CD14-positive monocyte (primary cell): ENCODE measurements at regions not wholly inside any gene's neighbourhood (a gene's known extent, or its start where the extent isn't known, plus 50 kb on each side); places are given as distances from the start of the nearest gene placed in this dataset.

ENCODE experiments used
- DNase-seq, 3 donors: peaks; one replicate each; pipeline ENCODE4 v3.0.0-alpha.2; 2011 to 2022
- H2AFZ ChIP-seq: 2 replicates; pipeline ENCODE4 v1.6.0; 2012; ENCODE audit warnings: mild to moderate bottlenecking, low read depth, low read length, inconsistent platforms; ENCODE audit not compliant: insufficient read depth, poor library complexity, severe bottlenecking
- H3K27ac ChIP-seq, 2 donors: 1 replicate in 1 of 2; 2 replicates in 1 of 2; pipeline ENCODE4 v1.5.1; 2012 to 2013; ENCODE audit warnings: low read length in 2 of 2, control low read depth in 1 of 2, inconsistent platforms in 1 of 2, low read depth in 1 of 2, mild to moderate bottlenecking in 1 of 2
- H3K27me3 ChIP-seq, 2 donors: one replicate each; pipeline versions ENCODE4 v1.6.0 to v1.6.1; 2011 to 2013; ENCODE audit warnings: low read length in 2 of 2; ENCODE audit not compliant: control insufficient read depth in 2 of 2, insufficient read depth in 2 of 2
- H3K36me3 ChIP-seq, 2 donors: replicated peaks in 1 of 2; 1 replicate in 1 of 2; 2 replicates in 1 of 2; pipeline versions ENCODE4 v1.5.1 to v1.6.1; 2012 to 2013; ENCODE audit warnings: low read length in 2 of 2, control low read depth in 1 of 2, inconsistent platforms in 1 of 2, mild to moderate bottlenecking in 1 of 2; ENCODE audit not compliant: insufficient read depth in 2 of 2, control insufficient read depth in 1 of 2
- H3K4me1 ChIP-seq, 2 donors: 1 replicate in 1 of 2; 2 replicates in 1 of 2; pipeline versions ENCODE4 v1.5.1 to v1.6.1; 2012 to 2013; ENCODE audit warnings: low read length in 2 of 2, control low read depth in 1 of 2, inconsistent platforms in 1 of 2, mild to moderate bottlenecking in 1 of 2, moderate library complexity in 1 of 2; ENCODE audit not compliant: insufficient read depth in 2 of 2, control insufficient read depth in 1 of 2
- H3K4me2 ChIP-seq: replicated peaks from 2 replicates; pipeline ENCODE3; 2012; ENCODE audit warnings: low read length, moderate library complexity, mild to moderate bottlenecking; ENCODE audit not compliant: poor library complexity, severe bottlenecking; ENCODE audit errors: extremely low read depth
- H3K4me3 ChIP-seq, 3 experiments: fragments of 200-600 bp in 1 of 3; sonication (generic) in 1 of 3; replicated peaks in 1 of 3; 1 replicate in 2 of 3; 2 replicates in 1 of 3; pipeline ENCODE4 v1.5.1; 2011 to 2013; ENCODE audit warnings: low read length in 3 of 3, mild to moderate bottlenecking in 3 of 3, control low read depth in 2 of 3, low read depth in 2 of 3, inconsistent platforms in 1 of 3, moderate library complexity in 1 of 3
- H3K79me2 ChIP-seq: 2 replicates; pipeline ENCODE4 v1.6.0; 2012; ENCODE audit warnings: mild to moderate bottlenecking, control low read depth, inconsistent platforms, low read length, moderate library complexity; ENCODE audit not compliant: insufficient read depth
- H3K9ac ChIP-seq: 2 replicates; pipeline ENCODE4 v1.6.0; 2017; ENCODE audit warnings: low read length, mild to moderate bottlenecking; ENCODE audit not compliant: insufficient read depth, poor library complexity, severe bottlenecking
- H3K9me3 ChIP-seq, 2 donors: replicated peaks in 1 of 2; 1 replicate in 1 of 2; 2 replicates in 1 of 2; pipeline versions ENCODE4 v1.5.1 to v1.6.1; 2012 to 2013; ENCODE audit warnings: low read length in 2 of 2, control low read depth in 1 of 2; ENCODE audit not compliant: control insufficient read depth in 1 of 2, insufficient read depth in 1 of 2
- H4K20me1 ChIP-seq: 2 replicates; pipeline ENCODE4 v1.6.0; 2012; ENCODE audit warnings: mild to moderate bottlenecking, low read length, control low read depth, moderate library complexity; ENCODE audit not compliant: insufficient read depth
- H3K27ac Mint-ChIP-seq, 7 donors: one replicate each; pipeline ENCODE4 v1.8.0; 2020; ENCODE audit warnings: mild to moderate bottlenecking in 7 of 7, mixed read lengths in 7 of 7, moderate library complexity in 6 of 7, inconsistent platforms in 2 of 7
- H3K27me3 Mint-ChIP-seq, 3 donors: one replicate each; pipeline ENCODE4 v1.8.0; 2021 to 2022; ENCODE audit warnings: low read depth in 3 of 3, mild to moderate bottlenecking in 3 of 3, mixed read lengths in 3 of 3, moderate library complexity in 3 of 3, inconsistent platforms in 1 of 3
- H3K36me3 Mint-ChIP-seq, 2 donors: one replicate each; pipeline ENCODE4 v1.8.0; 2020; ENCODE audit warnings: mixed read lengths in 2 of 2, inconsistent platforms in 1 of 2, mild to moderate bottlenecking in 1 of 2
- H3K4me1 Mint-ChIP-seq: one replicate; pipeline ENCODE4 v1.8.0; 2020; ENCODE audit warnings: mild to moderate bottlenecking, mixed read lengths
- H3K4me3 Mint-ChIP-seq, 2 donors: one replicate each; pipeline ENCODE4 v1.8.0; 2020; ENCODE audit warnings: mild to moderate bottlenecking in 2 of 2, mixed read lengths in 2 of 2, moderate library complexity in 1 of 2
- H3K9me3 Mint-ChIP-seq, 7 donors: one replicate each; pipeline ENCODE4 v1.8.0; 2020 to 2022; ENCODE audit warnings: mixed read lengths in 7 of 7, mild to moderate bottlenecking in 6 of 7, moderate library complexity in 6 of 7, inconsistent platforms in 2 of 7
- CTCF ChIP-seq: fragments of 200-600 bp; IDR thresholded peaks from one replicate; pipeline ENCODE4 v1.8.0; 2022; ENCODE audit warnings: antibody characterized with exemption, mild to moderate bottlenecking
- WGBS: methylation state at CpG from one replicate; pipeline ENCODE4 v1.1.5; 2013; ENCODE audit warnings: missing lambda C conversion rate; ENCODE audit not compliant: insufficient coverage; 5-methylcytosine and 5-hydroxymethylcytosine counted together
- intact Hi-C, 2 donors: fragments of 100-400 bp; cut with micrococcal nuclease; formaldehyde crosslinking; loops; one replicate each; pipeline versions ENCODE4 v1.15.0 to v1.15.1; 2023

- Mint-ChIP-seq H3K27me3 (peaks cover 8 to 31% (median 22%) of the 10 kb centered on the region in 3 donors), H3K27ac (no peak overlapping the region), H3K4me3 (no peak overlapping the region), H3K9me3 (peaks cover 0 to 10% (median 3%) of the 10 kb centered on the region in 7 donors), H3K36me3 (no peaks in the 10 kb centered on the region), H3K4me1 (no peaks in the 10 kb centered on the region)
- peaks cover 16 to 25% of the 10 kb centered on the region in 2 donors for H3K27me3 ChIP-seq
- intact Hi-C loops = no loop called here
- H3K9me3 ChIP-seq = no peaks in the 10 kb centered on the region
- no peaks in the 10 kb centered on the region for H3K36me3 ChIP-seq
- no peak overlapping the region for H3K9ac ChIP-seq
- H2AFZ ChIP-seq = no peak overlapping the region
- H3K79me2 ChIP-seq = no peaks in the 10 kb centered on the region
- H3K4me3 ChIP-seq = no peak overlapping the region
- TF ChIP-seq CTCF = no peak
- no peak overlapping the region for H3K27ac ChIP-seq
- DNase-seq = no peak
- WGBS = no CpG with 5 or more reads among the region's 1 CpG
- no peaks in the 10 kb centered on the region for H3K4me1 ChIP-seq
- H4K20me1 ChIP-seq = no peaks in the 10 kb centered on the region
- H3K4me2 ChIP-seq = no peak overlapping the region
Observed at GRCh38 chr2:156896294-156896693, 361.2 kb upstream of the GALNT5 start.

GRCh38 chr2:156897548-156897947, 360.0 kb upstream of the GALNT5 start:
- intact Hi-C loops = no loop called here
- H3K4me3 ChIP-seq = no peak overlapping the region
- no peak overlapping the region for H3K27ac Mint-ChIP-seq
- no peaks in the 10 kb centered on the region for H3K79me2 ChIP-seq
- peaks cover 8 to 24% (median 16%) of the 10 kb centered on the region in 3 donors for H3K27me3 Mint-ChIP-seq
- H3K9ac ChIP-seq = no peak overlapping the region
- TF ChIP-seq CTCF = no peak
- H3K27ac ChIP-seq = no peak overlapping the region
- no peak overlapping the region for H3K4me2 ChIP-seq
- H3K36me3 ChIP-seq = no peaks in the 10 kb centered on the region
- no peaks in the 10 kb centered on the region for H3K4me1 ChIP-seq
- no peaks in the 10 kb centered on the region for H4K20me1 ChIP-seq
- H3K36me3 Mint-ChIP-seq = no peaks in the 10 kb centered on the region
- no peak overlapping the region for H3K4me3 Mint-ChIP-seq
- H3K27me3 ChIP-seq = peaks cover 11 to 21% of the 10 kb centered on the region in 2 donors
- H3K9me3 ChIP-seq = no peaks in the 10 kb centered on the region
- no peak overlapping the region for H2AFZ ChIP-seq
- no peaks in the 10 kb centered on the region for H3K4me1 Mint-ChIP-seq
- peaks cover 0 to 10% (median 3%) of the 10 kb centered on the region in 7 donors for H3K9me3 Mint-ChIP-seq
- DNase-seq = no peak
